K562 (cell line): ENCODE measurements at regions not wholly inside any gene's neighbourhood (a gene's known extent, or its start where the extent isn't known, plus 50 kb on each side); places are given as distances from the start of the nearest gene placed in this dataset.

Experiments used
- ATAC-seq: fragments of 200-7000 bp; cut with Tn5 transposase; 3 replicates; pipeline ENCODE4 v1.9.1; 2020; ENCODE audit warnings: moderate library complexity
- BruUV-seq: library from RNA; stranded (reverse); fragments of 400-500 nt; replicated peaks from 2 replicates; lab custom pipeline; 2021; lab: Mats Ljungman, UMichigan
- CTCF ChIA-PET: fragments of 300-600 bp; formaldehyde crosslinking; extraction: SDS; loops from one replicate; lab custom pipeline; 2021; ENCODE audit warnings: low intra/inter-chr PET ratio; lab: Yijun Ruan, JAX
- POLR2A ChIA-PET: fragments of 300-600, 350-650 bp; sonication (Branson Sonifier 250); formaldehyde crosslinking; extraction: SDS; loops from one replicate; lab custom pipeline; 2021; ENCODE audit warnings: antibody characterized with exemption, inconsistent platforms; lab: Yijun Ruan, JAX
- DNase-seq, 4 experiments: peaks; one replicate each; pipeline versions ENCODE4 v3.0.0 to v3.0.0-alpha.2; 2011 to 2018; ENCODE audit warnings: low spot score in 3 of 4, mixed read lengths in 3 of 4; ENCODE audit errors: extremely low read depth in 1 of 4
- FAIRE-seq: peaks from 2 replicates; lab custom pipeline; 2011; peaks lifted over from hg19 to GRCh38; lab: Jason Lieb, UNC
- H2AFZ ChIP-seq: 2 replicates; pipeline ENCODE4 v1.6.0; 2011; ENCODE audit warnings: low read depth, low read length, control low read depth, inconsistent platforms
- H3K27ac ChIP-seq: fragments of 200-600 bp; 3 replicates; pipeline ENCODE4 v1.8.0; 2011; ENCODE audit warnings: low read depth, mild to moderate bottlenecking, control low read depth, inconsistent platforms, low read length, moderate library complexity, mixed read lengths; ENCODE audit errors: extremely low read depth
- H3K27me3 ChIP-seq, 2 experiments: fragments of 300-600 bp in 1 of 2; 2 replicates in 1 of 2; 3 replicates in 1 of 2; pipeline versions ENCODE4 v1.6.0 to v1.8.0; 2011; ENCODE audit warnings: inconsistent platforms in 2 of 2, low read length in 2 of 2, mild to moderate bottlenecking in 1 of 2, mixed read lengths in 1 of 2, moderate library complexity in 1 of 2; ENCODE audit not compliant: control insufficient read depth in 2 of 2, insufficient read depth in 2 of 2
- H3K36me3 ChIP-seq: fragments of 300-600 bp; 3 replicates; pipeline ENCODE4 v1.8.0; 2011; ENCODE audit warnings: mild to moderate bottlenecking, low read length, inconsistent platforms; ENCODE audit not compliant: control insufficient read depth, insufficient read depth
- H3K4me1 ChIP-seq, 2 experiments: fragments of 200-600 bp in 1 of 2; replicated peaks in 1 of 2; 2 replicates in 1 of 2; 3 replicates in 1 of 2; pipeline versions ENCODE4 v1.5.1 to v1.8.0; 2011; ENCODE audit warnings: inconsistent platforms in 2 of 2, low read length in 2 of 2, mild to moderate bottlenecking in 1 of 2, mixed read lengths in 1 of 2, moderate library complexity in 1 of 2; ENCODE audit not compliant: control insufficient read depth in 2 of 2, insufficient read depth in 2 of 2
- H3K4me2 ChIP-seq: 2 replicates; pipeline ENCODE4 v1.6.1; 2011; ENCODE audit warnings: low read length, control low read depth, inconsistent platforms, mixed read lengths; ENCODE audit not compliant: insufficient read depth
- H3K4me3 ChIP-seq: fragments of 200-600 bp; sonication (generic), shearing (Covaris generic); 2 replicates; pipeline ENCODE4 v1.5.1; 2016; ENCODE audit warnings: control low read depth, inconsistent platforms
- H3K79me2 ChIP-seq: fragments of 200-600 bp; 3 replicates; pipeline ENCODE4 v1.8.0; 2011; ENCODE audit warnings: low read length, inconsistent platforms; ENCODE audit not compliant: control insufficient read depth, insufficient read depth
- H3K9ac ChIP-seq, 2 experiments: 2 replicates each; pipeline versions ENCODE4 v1.6.0 to v1.6.1; 2011; ENCODE audit warnings: low read depth in 2 of 2, low read length in 2 of 2, control low read depth in 1 of 2, inconsistent platforms in 1 of 2, mild to moderate bottlenecking in 1 of 2, mixed read lengths in 1 of 2; ENCODE audit not compliant: insufficient read depth in 1 of 2
- H3K9me1 ChIP-seq: one replicate; pipeline ENCODE4 v1.6.0; 2011; ENCODE audit warnings: inconsistent platforms, mild to moderate bottlenecking, low read length, moderate library complexity; ENCODE audit not compliant: control insufficient read depth, insufficient read depth
- H3K9me3 ChIP-seq: replicated peaks from 2 replicates; pipeline ENCODE4 v1.5.1; 2011; ENCODE audit warnings: low read depth, low read length, inconsistent platforms; ENCODE audit not compliant: control insufficient read depth, insufficient read depth
- H4K20me1 ChIP-seq: replicated peaks from 2 replicates; pipeline ENCODE4 v1.6.1; 2011; ENCODE audit warnings: low read length, inconsistent platforms, mixed read lengths; ENCODE audit not compliant: control insufficient read depth, insufficient read depth
- NFYB ChIP-seq: IDR thresholded peaks from 2 replicates; pipeline ENCODE4 v1.6.1; 2011; ENCODE audit warnings: mild to moderate bottlenecking, moderate library complexity; ENCODE audit not compliant: insufficient read length; ENCODE audit errors: extremely low read depth
- POLR2AphosphoS5 ChIP-seq: IDR thresholded peaks from 2 replicates; pipeline ENCODE4 v1.6.1; 2011; ENCODE audit warnings: mild to moderate bottlenecking, low read depth, low read length, moderate library complexity; ENCODE audit not compliant: control insufficient read depth, insufficient read depth
- SMARCA4 ChIP-seq: fragments of 450-650 bp; IDR thresholded peaks from 2 replicates; pipeline ENCODE4 v1.6.1; 2016
- SP2 ChIP-seq: IDR thresholded peaks from 2 replicates; pipeline ENCODE4 v1.6.1; 2011; ENCODE audit warnings: mild to moderate bottlenecking, low read depth, low read length, moderate library complexity; ENCODE audit not compliant: poor library complexity, severe bottlenecking; ENCODE audit errors: extremely low read depth
- WGBS: fragments of 100-300 bp; shearing (Covaris generic); methylation state at CpG from one replicate; pipeline ENCODE4 v1.1.6; 2016; ENCODE audit warnings: low coverage, mixed read lengths; ENCODE audit not compliant: insufficient coverage; ENCODE audit errors: missing lambda C conversion rate; 5-methylcytosine and 5-hydroxymethylcytosine counted together
- in situ Hi-C: fragments of 300-500 bp; cut with MboI; formaldehyde crosslinking; loops from 4 replicates; pipeline ENCODE4 v1.15.0; 2018; ENCODE audit warnings: inconsistent platforms, mixed read lengths
- intact Hi-C: fragments of 100-400 bp; cut with micrococcal nuclease; formaldehyde crosslinking; loops from 2 replicates; pipeline ENCODE4 v1.14.2; 2022
- TF ChIP-seq, protein P1 (sequence below): sonication (generic); formaldehyde crosslinking; IDR thresholded peaks from 2 replicates; pipeline ENCODE4 v1.8.0; 2022; ENCODE audit warnings: mild to moderate bottlenecking, low read depth, missing genetic modification reagents
- TF ChIP-seq, protein P2 (sequence below): sonication (generic); formaldehyde crosslinking; IDR thresholded peaks from 2 replicates; pipeline ENCODE4 v1.8.0; 2022; ENCODE audit warnings: mild to moderate bottlenecking, missing genetic modification reagents

DNA sequence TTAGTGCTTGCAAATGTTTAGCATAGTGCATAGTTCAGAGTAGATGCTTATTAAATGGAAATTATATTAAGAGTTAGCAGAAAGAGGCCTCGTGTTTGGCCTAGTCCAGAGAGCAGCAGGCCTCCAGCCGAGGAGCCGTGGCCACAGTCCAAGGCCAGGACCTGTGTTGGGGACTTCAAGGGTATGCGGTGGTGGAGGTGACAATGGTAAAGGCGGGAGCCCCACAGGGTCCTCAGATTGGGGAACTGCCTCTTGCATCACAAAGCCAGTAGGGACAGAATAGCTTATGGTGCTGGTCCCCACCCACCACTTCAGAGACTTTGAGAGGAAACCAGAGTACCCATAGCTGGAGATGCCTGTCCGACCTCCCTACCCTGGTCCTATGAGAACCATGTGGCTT, 554.6 kb upstream of the RIOK2 start:
- TF ChIP-seq, protein P1, sequence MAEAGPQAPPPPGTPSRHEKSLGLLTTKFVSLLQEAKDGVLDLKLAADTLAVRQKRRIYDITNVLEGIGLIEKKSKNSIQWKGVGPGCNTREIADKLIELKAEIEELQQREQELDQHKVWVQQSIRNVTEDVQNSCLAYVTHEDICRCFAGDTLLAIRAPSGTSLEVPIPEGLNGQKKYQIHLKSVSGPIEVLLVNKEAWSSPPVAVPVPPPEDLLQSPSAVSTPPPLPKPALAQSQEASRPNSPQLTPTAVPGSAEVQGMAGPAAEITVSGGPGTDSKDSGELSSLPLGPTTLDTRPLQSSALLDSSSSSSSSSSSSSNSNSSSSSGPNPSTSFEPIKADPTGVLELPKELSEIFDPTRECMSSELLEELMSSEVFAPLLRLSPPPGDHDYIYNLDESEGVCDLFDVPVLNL (CRISPR knock-in tag), result no peak
- no peak for TF ChIP-seq SMARCA4
- no peak for TF ChIP-seq NFYB
- TF ChIP-seq, protein P2, sequence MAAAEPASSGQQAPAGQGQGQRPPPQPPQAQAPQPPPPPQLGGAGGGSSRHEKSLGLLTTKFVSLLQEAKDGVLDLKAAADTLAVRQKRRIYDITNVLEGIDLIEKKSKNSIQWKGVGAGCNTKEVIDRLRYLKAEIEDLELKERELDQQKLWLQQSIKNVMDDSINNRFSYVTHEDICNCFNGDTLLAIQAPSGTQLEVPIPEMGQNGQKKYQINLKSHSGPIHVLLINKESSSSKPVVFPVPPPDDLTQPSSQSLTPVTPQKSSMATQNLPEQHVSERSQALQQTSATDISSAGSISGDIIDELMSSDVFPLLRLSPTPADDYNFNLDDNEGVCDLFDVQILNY (CRISPR knock-in tag), result no peak
- no peak for TF ChIP-seq SP2
- no peak for TF ChIP-seq POLR2AphosphoS5

More for the DNA sequence above, 554.6 kb upstream of the RIOK2 start:
- Histone ChIP-seq H3K79me2 (no peaks in the 10 kb centered on the region), H2AFZ (no peak overlapping the region), H3K27ac (no peak overlapping the region), H3K9me3 (no peaks in the 10 kb centered on the region), H3K27me3 (no peaks in the 10 kb centered on the region), H3K36me3 (no peaks in the 10 kb centered on the region), H3K4me3 (no peak overlapping the region), H3K9me1 (no peaks in the 10 kb centered on the region), H3K9ac (no peak overlapping the region), H4K20me1 (no peaks in the 10 kb centered on the region), H3K4me2 (no peak overlapping the region), H3K4me1 (no peaks in the 10 kb centered on the region)
- FAIRE-seq, result no peak
- CTCF ChIA-PET, result no interaction called here
- intact Hi-C loops, result no loop called here
- POLR2A ChIA-PET, result no interaction called here
- DNase-seq, result no peak
- no peak for ATAC-seq
- no TSS peak for BruUV-seq
- 4% methylated on average over 6 of the region's 6 CpGs for WGBS
- in situ Hi-C loops, result no loop called here
